Mesenchymal stem cell (in vitro differentiated cells and primary cell): ENCODE measurements at regions not wholly inside any gene's neighbourhood (a gene's known extent, or its start where the extent isn't known, plus 50 kb on each side); places are given as distances from the start of the nearest gene placed in this dataset.
"Not testable (repeated sequence)": the region's sequence is repeated elsewhere in the genome, so short reads cannot be mapped to it uniquely, and the experiment has no call there.

Experiments
- DNase-seq: peaks from one replicate; pipeline ENCODE4 v3.0.0-alpha.2; 2013
- H2AFZ ChIP-seq: one replicate; pipeline ENCODE4 v1.6.1; 2013; ENCODE audit warnings: low read depth, mild to moderate bottlenecking, control low read depth, inconsistent platforms, low read length, moderate library complexity
- H2AK5ac ChIP-seq: 2 replicates; pipeline ENCODE4 v1.6.1; 2013; ENCODE audit warnings: low read length, moderate library complexity, mild to moderate bottlenecking, inconsistent platforms; ENCODE audit not compliant: severe bottlenecking
- H2BK120ac ChIP-seq: one replicate; pipeline ENCODE4 v1.6.1; 2013; ENCODE audit warnings: low read depth, mild to moderate bottlenecking, inconsistent platforms, low read length, moderate library complexity
- H2BK12ac ChIP-seq, 2 experiments: one replicate each; pipeline ENCODE4 v1.6.1; 2013; ENCODE audit warnings: inconsistent platforms in 2 of 2, low read length in 2 of 2, mild to moderate bottlenecking in 2 of 2, moderate library complexity in 2 of 2, control low read depth in 1 of 2
- H2BK15ac ChIP-seq: one replicate; pipeline ENCODE4 v1.6.1; 2013; ENCODE audit warnings: mild to moderate bottlenecking, low read depth, inconsistent platforms; ENCODE audit not compliant: poor library complexity, severe bottlenecking
- H2BK5ac ChIP-seq: 2 replicates; pipeline ENCODE4 v1.6.1; 2013; ENCODE audit warnings: low read depth, mild to moderate bottlenecking, low read length, control low read depth, inconsistent platforms; ENCODE audit not compliant: poor library complexity, severe bottlenecking
- H3K14ac ChIP-seq, 2 experiments: one replicate each; pipeline ENCODE4 v1.6.1; 2013; ENCODE audit warnings: inconsistent platforms in 2 of 2, low read length in 2 of 2, control low read depth in 1 of 2, mild to moderate bottlenecking in 1 of 2, moderate library complexity in 1 of 2
- H3K18ac ChIP-seq, 2 experiments: one replicate each; pipeline ENCODE4 v1.6.1; 2013; ENCODE audit warnings: inconsistent platforms in 2 of 2, low read length in 2 of 2, control low read depth in 1 of 2, low read depth in 1 of 2, mild to moderate bottlenecking in 1 of 2
- H3K23ac ChIP-seq, 2 experiments: one replicate each; pipeline ENCODE4 v1.6.1; 2013; ENCODE audit warnings: inconsistent platforms in 2 of 2, low read length in 2 of 2, mild to moderate bottlenecking in 2 of 2, moderate library complexity in 2 of 2, control low read depth in 1 of 2
- H3K27ac ChIP-seq: 2 replicates; pipeline ENCODE4 v1.5.1; 2013; ENCODE audit warnings: mild to moderate bottlenecking, moderate library complexity, low read length, control low read depth, inconsistent platforms; ENCODE audit not compliant: poor library complexity, severe bottlenecking
- H3K27me3 ChIP-seq, 2 experiments: 2 replicates each; pipeline versions ENCODE4 v1.6.1 to v1.7.0; 2013; ENCODE audit warnings: low read length in 2 of 2, mild to moderate bottlenecking in 2 of 2, moderate library complexity in 2 of 2, control low read depth in 1 of 2, inconsistent platforms in 1 of 2; ENCODE audit not compliant: control insufficient read depth in 1 of 2, insufficient read depth in 1 of 2
- H3K36me3 ChIP-seq, 2 experiments: 2 replicates each; pipeline versions ENCODE4 v1.6.1 to v1.7.0; 2013; ENCODE audit warnings: low read length in 2 of 2, control low read depth in 1 of 2, inconsistent platforms in 1 of 2, low read depth in 1 of 2, mild to moderate bottlenecking in 1 of 2; ENCODE audit not compliant: insufficient read depth in 2 of 2, control insufficient read depth in 1 of 2
- H3K4ac ChIP-seq, 2 experiments: one replicate each; pipeline ENCODE4 v1.6.1; 2013; ENCODE audit warnings: inconsistent platforms in 2 of 2, low read length in 2 of 2, mild to moderate bottlenecking in 2 of 2, moderate library complexity in 2 of 2, control low read depth in 1 of 2, low read depth in 1 of 2
- H3K4me1 ChIP-seq: 2 replicates; pipeline ENCODE4 v1.6.1; 2013; ENCODE audit warnings: low read depth, low read length, control low read depth; ENCODE audit not compliant: control insufficient read depth, insufficient read depth
- H3K4me2 ChIP-seq: 2 replicates; pipeline ENCODE4 v1.6.1; 2013; ENCODE audit warnings: low read length, mild to moderate bottlenecking, inconsistent platforms; ENCODE audit not compliant: poor library complexity, severe bottlenecking
- H3K4me3 ChIP-seq, 2 experiments: 2 replicates each; pipeline versions ENCODE4 v1.5.1 to v1.7.0; 2013; ENCODE audit warnings: low read length in 2 of 2, mild to moderate bottlenecking in 2 of 2, control low read depth in 1 of 2, low read depth in 1 of 2; ENCODE audit not compliant: insufficient read depth in 1 of 2
- H3K79me1 ChIP-seq: replicated peaks from 2 replicates; pipeline ENCODE4 v1.6.1; 2013; ENCODE audit warnings: mild to moderate bottlenecking, control low read depth, low read length, inconsistent platforms; ENCODE audit not compliant: poor library complexity, severe bottlenecking
- H3K9ac ChIP-seq: 2 replicates; pipeline ENCODE4 v1.7.0; 2013; ENCODE audit warnings: mild to moderate bottlenecking, low read length, moderate library complexity
- H3K9me3 ChIP-seq: 2 replicates; pipeline ENCODE4 v1.7.0; 2013; ENCODE audit warnings: mild to moderate bottlenecking, low read length; ENCODE audit not compliant: control insufficient read depth
- H4K8ac ChIP-seq: one replicate; pipeline ENCODE4 v1.6.1; 2013; ENCODE audit warnings: inconsistent platforms, mild to moderate bottlenecking, low read length, moderate library complexity
- H4K91ac ChIP-seq: one replicate; pipeline ENCODE4 v1.6.1; 2013; ENCODE audit warnings: mild to moderate bottlenecking, low read length, inconsistent platforms
- WGBS: methylation state at CpG from one replicate; pipeline ENCODE4 v1.1.7; 2013; ENCODE audit warnings: mixed read lengths; 5-methylcytosine and 5-hydroxymethylcytosine counted together

- Histone ChIP-seq H3K4me3 (no peak overlapping the region), H2BK12ac (no peak overlapping the region), H2AFZ (no peak overlapping the region), H3K18ac (no peak overlapping the region), H3K9me3 (peaks cover 22% of the 10 kb centered on the region), H3K36me3 (no peaks in the 10 kb centered on the region), H3K27ac (no peak overlapping the region), H3K4me1 (no peaks in the 10 kb centered on the region), H4K8ac (no peak overlapping the region), H2BK5ac (no peak overlapping the region), H3K4ac (no peak overlapping the region), H3K9ac (no peak overlapping the region), H3K14ac (no peak overlapping the region), H3K27me3 (no peaks in the 10 kb centered on the region), H2AK5ac (no peak overlapping the region), H2BK120ac (no peak overlapping the region), H3K79me1 (no peaks in the 10 kb centered on the region), H2BK15ac (no peak overlapping the region), H3K23ac (no peak overlapping the region), H4K91ac (no peak overlapping the region), H3K4me2 (no peak overlapping the region)
- no peak for DNase-seq
- 58% methylated on average over 4 of the region's 4 CpGs for WGBS
Measured at GRCh38 chr2:360124-360523, 72.2 kb upstream of the ALKAL2 start.

DNA sequence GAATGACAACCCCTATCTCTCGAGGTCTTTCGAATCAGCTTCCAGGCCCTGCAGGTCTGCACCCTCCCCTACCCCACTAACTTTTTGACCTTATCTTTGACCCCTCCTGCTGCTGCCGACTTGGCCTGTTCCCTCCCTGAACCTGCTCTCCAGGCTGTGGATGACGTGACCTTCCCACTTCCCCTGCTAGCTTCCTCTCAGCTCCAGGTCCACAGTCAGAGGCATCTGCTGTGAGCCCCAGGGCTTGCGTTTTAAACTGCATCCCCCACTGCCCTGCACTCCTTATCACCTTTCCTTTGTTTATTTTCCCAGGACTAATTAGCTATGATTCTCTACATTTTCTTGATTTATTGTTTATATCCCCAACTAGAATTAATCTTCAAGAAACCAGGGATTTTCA lies 71.2 kb upstream of the ALKAL2 start:
- H2AK5ac ChIP-seq = no peak overlapping the region
- no peak overlapping the region for H2BK120ac ChIP-seq
- no peak overlapping the region for H3K27ac ChIP-seq
- peaks cover 20% of the 10 kb centered on the region for H3K9me3 ChIP-seq
- H4K91ac ChIP-seq = no peak overlapping the region
- no peak overlapping the region for H4K8ac ChIP-seq
- H3K18ac ChIP-seq = no peak overlapping the region
- no peak overlapping the region for H2AFZ ChIP-seq
- H3K14ac ChIP-seq = no peak overlapping the region
- no peak overlapping the region for H3K4me2 ChIP-seq
- H3K36me3 ChIP-seq = no peaks in the 10 kb centered on the region
- H3K79me1 ChIP-seq = no peaks in the 10 kb centered on the region
- no peaks in the 10 kb centered on the region for H3K4me1 ChIP-seq
- H2BK15ac ChIP-seq = no peak overlapping the region
- DNase-seq = no peak
- H3K4me3 ChIP-seq = no peak overlapping the region
- no peaks in the 10 kb centered on the region for H3K27me3 ChIP-seq
- no peak overlapping the region for H2BK5ac ChIP-seq
- no peak overlapping the region for H3K9ac ChIP-seq
- H3K23ac ChIP-seq = no peak overlapping the region
- H3K4ac ChIP-seq = no peak overlapping the region
- no peak overlapping the region for H2BK12ac ChIP-seq
- 49% methylated on average over 5 of the region's 5 CpGs for WGBS

DNA sequence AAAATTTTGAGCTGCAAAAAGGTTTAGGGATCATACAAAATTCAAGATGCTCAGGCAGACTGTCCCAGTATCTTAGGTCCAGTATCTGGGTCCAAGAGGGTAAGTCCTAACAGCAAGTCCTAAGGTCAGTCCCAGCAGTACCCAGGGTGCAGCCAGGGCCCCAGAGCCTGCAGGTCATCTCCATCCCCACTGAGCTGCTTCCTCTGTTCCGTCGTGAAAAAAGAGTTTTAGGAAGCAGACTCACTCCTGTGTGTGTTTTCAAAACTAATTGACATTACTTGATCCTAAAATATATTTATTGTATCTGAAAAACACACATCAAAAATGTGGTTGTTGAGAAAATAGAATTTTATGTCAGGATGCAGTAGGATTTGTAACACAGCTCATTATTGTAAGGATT lies 69.9 kb upstream of the ALKAL2 start:
- Histone ChIP-seq H2BK120ac (no peak overlapping the region), H2AK5ac (no peak overlapping the region), H3K4me3 (no peak overlapping the region), H3K9ac (no peak overlapping the region), H2BK5ac (no peak overlapping the region), H3K4me1 (no peaks in the 10 kb centered on the region), H3K23ac (no peak overlapping the region), H3K27ac (no peak overlapping the region), H3K18ac (no peak overlapping the region), H4K91ac (no peak overlapping the region), H2AFZ (no peak overlapping the region), H3K14ac (no peak overlapping the region), H2BK12ac (no peak overlapping the region), H3K27me3 (no peaks in the 10 kb centered on the region), H4K8ac (no peak overlapping the region), H3K4me2 (no peak overlapping the region), H3K36me3 (no peaks in the 10 kb centered on the region), H3K4ac (no peak overlapping the region), H3K9me3 (peaks cover 16% of the 10 kb centered on the region), H3K79me1 (no peaks in the 10 kb centered on the region), H2BK15ac (no peak overlapping the region)
- no peak for DNase-seq
- WGBS = no CpG with 5 or more reads among the region's 2 CpGs

GRCh38 chr2:356304-356703 lies 68.4 kb upstream of the ALKAL2 start:
- WGBS = 79% methylated on average over 10 of the region's 21 CpGs
- H2BK15ac ChIP-seq, H3K14ac ChIP-seq, H2AFZ ChIP-seq, H3K4ac ChIP-seq, H2BK120ac ChIP-seq, H3K4me1 ChIP-seq, H2BK5ac ChIP-seq, H3K4me3 ChIP-seq, H3K79me1 ChIP-seq, H3K27ac ChIP-seq, H3K18ac ChIP-seq, H3K27me3 ChIP-seq, H3K23ac ChIP-seq, H3K9me3 ChIP-seq, H2BK12ac ChIP-seq, H2AK5ac ChIP-seq, H4K91ac ChIP-seq, H3K36me3 ChIP-seq, DNase-seq, H4K8ac ChIP-seq, H3K4me2 ChIP-seq, H3K9ac ChIP-seq: not testable (repeated sequence)
